SKM-1 (cell line): ENCODE measurements at regions not wholly inside any gene's neighbourhood (a gene's known extent, or its start where the extent isn't known, plus 50 kb on each side); places are given as distances from the start of the nearest gene placed in this dataset.

ENCODE experiments used
- DNase-seq: peaks from one replicate; lab custom pipeline; 2025; ENCODE audit not compliant: unreplicated experiment; lab: John Stamatoyannopoulos, UW

DNA sequence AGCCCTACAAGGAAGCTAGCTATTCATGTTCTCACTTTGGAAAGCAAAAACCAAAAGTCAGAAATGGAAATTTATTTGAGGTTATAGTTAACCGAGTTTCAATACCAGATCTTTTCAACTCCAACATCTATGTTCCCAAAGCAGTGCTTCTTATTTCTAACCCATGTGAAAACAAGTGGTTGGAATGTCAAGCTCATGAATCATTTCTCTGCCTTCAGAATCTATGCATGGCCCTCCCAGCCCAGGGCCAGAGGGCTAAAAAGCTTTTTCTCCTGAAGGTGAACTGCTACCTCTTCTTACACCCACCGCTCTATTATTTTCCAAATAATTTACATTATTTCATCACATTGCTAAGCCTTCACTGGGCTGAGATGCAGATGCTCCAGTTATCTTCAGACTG is 158.4 kb downstream of the SP3 start:
- no peak for DNase-seq

DNA sequence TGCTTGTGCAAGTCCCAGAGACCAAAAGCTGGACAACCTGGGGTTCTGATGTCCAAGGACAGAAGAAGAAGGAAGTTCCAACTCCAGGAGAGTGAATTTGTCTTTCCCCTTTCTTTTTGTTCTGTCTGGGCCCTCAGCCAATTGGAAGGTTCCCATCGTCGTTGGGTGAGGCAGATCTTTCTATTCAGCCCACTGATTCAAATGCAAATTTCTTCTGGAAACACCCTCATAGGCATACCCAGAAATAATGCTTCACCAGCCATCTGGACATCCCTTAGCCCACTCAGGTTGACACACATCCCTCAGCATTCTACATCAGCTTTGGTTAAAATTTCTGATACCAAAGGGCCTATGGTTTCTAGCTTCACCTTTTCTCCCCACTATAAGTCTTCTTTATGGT is 156.5 kb downstream of the SP3 start:
- no peak for DNase-seq

DNA sequence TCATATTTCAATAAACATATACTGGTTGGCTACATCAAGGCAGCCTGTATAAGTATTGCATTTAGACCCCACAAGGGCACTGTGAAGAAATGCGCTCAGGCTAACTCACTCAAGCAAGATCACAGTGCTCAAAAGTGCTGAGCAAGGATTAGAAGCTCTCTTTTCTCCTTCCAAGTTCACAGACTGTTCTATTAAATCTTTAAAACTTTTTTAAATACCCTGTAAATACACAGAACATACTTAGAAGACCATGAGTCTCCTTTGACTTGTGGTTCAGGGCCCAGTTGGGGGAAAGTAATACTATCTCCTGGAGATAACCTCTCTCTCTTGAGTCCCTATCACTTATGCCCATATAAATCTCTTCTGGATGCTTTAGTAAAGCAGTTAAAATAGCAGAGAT is 152.9 kb downstream of the SP3 start:
- DNase-seq = no peak

DNA sequence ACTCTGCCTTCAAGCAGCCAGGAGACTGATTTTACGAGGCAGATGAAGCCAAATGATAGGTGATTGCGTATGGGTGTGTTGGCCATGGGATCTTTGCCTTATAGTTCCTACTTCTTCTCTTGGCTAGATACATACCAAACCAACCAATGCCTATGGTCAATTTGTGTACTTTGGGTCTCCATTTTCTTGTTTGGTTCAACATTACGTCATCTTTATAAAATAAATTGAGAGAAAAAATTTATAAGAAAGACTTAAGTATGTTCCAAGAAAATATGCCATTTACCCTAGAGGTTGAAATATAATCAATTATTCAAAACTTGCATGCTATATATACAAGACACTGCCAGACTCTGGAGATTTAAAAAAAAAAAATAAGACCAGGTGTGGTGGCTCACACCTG is 150.9 kb downstream of the SP3 start:
- DNase-seq = no peak

DNA sequence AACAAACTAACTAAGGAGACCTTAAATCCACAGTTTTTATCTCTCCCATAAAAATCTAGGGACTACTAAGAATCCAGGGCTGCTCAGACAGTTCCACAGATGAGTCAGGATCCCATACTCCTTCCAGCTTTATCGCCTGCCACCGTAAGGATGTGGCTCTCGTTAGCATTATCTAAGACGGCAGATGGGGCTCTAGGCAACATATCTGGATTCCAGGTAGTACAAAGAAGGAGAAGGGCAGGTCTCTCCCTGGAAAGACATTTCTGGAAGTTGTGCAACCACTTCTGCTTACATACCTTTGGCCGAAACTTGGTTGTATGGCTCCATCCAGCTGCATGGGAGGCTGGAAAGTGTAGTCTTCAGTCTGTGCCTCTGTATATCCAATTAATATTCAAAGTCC is 149.4 kb downstream of the SP3 start:
- no peak for DNase-seq

DNA sequence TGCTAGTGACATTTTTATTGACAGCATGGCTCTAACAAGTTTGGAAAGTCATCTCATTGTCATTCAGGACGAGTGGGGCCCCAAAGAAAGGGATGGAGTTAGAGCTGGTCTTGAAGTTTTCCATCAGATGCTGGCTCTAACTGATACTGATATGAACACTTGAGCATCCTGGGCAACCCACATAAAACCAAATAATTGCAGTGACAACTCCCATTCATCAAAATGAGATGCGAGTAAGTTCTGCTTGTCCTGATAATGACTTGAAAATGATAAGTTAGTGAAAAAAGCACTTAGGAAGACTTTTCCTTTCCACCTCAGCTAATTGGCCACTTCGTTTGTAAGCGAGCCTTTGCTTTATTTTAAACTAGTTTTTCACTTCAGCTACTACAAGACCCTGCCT is 147.6 kb downstream of the SP3 start:
- no peak for DNase-seq

DNA sequence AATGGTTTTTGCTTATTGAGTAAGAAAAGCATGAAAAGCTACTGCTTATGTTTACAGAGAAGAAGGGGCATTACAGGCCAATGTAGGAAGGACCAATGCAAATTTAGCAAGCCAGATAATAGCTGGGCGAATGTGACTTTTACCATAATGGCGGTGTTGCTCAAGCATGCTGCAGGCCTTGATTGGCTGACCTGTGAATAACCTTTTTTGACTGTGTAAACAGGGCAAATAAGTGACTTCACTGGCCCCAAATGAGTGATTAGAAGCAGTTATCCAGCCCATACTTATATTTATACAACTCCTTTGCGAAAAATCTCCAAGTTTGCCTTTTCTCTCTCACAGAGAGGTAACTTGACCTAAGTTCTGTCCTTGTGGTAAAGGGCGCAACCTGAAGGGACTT is 146.9 kb downstream of the SP3 start:
- DNase-seq = no peak

DNA sequence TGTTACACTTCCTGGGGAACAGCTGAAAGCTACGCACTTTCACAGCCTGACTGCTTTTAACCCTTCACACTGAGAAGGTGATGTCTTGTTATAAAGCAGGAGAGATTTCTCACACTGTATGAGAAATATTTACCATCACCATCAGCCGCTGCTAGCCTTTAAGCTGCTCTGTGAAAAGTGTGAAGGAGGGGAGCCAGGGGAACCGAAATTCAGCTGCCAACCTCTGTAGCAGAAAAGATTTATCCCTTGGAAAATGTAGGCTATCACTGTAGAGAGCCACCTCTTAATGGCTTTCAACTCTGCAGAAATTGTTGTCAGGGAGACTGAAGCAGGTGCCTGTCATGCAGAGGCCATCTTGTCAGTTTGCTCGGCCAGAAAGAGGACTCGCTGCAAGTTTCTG is 145.3 kb downstream of the SP3 start:
- no peak for DNase-seq

DNA sequence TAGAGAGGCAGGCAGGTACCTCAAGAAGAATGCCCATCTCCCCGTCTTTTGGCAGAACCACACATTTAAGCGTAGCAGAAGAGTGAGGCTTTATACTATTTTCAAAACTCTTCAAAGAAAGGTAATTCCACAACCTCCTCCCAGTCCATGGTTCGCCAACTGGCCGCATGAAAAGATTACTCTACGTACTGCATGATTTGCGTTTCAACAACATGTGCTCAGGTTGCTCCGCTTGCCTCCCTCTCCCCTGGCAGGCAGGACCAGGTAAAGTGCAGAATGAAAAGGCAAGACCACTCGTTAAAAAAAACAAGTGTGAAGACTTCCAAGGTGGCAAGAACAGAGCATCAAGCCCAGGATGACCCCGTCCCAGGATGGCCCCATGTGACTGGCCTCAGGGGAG is 143.7 kb downstream of the SP3 start:
- DNase-seq = no peak

DNA sequence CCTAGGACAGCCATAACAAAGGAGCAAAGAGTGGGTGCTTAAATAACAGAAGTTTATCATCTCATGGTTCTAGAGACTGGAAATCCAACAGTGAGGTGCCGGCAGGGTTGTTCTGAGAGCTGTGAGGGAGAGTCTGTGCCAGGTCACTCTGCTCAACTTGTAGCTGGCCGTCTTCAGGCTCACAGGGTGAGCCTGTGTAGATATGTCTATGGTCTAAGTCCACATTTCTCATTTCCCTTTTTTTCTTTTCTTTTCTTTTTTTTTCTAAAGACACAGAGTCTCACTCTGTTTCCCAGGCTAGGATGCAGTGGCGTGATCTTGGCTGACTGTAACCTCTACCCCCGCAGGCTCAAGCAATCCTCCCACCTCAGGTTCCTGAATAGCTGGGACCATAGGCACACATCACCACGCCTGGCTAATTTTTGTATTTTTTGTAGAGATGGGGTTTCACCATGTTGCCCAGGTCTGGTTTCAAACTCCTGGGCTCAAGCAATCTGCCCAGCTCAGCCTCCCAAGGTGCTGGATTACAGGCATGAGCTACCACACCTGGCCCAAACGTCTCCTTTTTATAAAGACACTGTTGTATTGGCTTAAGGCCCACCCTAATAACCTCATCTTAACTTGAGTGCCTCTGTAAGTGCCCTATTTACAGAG is 142.2 kb downstream of the SP3 start:
- DNase-seq = no peak

DNA sequence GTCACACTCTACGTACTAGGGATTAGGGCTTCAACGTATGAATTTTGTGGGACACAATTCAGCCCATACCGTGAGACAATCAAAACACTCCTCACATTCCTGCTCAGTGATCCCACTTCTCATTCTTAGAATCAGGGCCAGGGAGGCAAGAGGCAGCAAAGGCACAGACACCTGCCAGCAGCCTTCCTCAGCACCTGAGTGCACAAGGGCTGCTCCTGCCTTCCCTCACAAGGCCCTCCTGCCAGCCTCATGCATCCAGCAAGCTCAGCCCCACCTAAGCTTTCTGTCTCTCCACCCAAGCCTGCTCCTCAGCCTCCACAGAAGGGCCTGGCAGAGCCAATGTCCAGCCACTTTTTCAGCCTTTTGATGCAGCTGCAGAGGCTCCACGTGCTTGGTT is 141.6 kb downstream of the SP3 start:
- DNase-seq = no peak

DNA sequence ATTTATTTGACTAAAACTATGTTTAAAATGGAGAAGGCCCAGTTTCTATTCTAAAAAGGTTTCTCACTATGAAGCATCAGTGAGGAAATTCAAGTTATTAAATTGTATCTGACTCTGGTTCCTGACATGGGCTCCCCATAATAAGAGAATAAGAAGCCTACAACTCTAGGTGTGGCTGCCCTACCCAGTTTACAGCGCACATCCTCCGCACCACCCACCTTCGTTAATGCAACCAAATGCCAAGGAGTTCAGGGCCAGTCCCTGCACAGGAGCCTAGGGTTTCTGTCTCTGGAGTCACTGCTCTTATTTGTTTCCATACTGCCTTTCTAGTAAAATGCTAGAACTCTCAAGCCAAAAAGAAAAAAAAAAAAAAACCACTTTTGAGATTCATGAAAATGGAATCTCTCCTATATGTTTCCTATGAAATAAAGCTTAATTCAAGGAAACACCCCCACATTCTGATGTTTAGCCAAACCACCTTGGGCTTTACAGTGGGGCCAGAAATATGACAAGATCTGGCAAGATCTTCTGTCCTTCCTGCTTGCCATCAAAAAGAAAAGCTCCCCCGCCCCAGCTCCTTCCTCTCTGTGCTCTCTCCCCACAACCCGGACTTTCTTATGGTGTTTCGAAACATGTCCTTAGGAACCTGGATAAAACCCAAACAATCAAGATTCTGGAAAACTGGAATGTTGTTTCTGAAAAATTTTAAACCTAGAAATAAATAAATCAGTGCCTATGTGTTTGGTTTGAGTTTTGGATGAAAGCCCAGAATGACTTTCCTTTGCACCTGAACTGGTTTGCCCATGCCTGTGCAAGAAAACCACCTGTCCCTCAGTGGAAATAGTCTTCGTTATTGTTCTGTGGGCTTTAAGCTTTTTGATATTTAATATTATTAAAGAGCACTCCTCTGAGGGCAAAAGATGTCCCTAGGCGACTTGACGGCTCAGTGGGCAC is 136.7 kb downstream of the SP3 start:
- no peak for DNase-seq

DNA sequence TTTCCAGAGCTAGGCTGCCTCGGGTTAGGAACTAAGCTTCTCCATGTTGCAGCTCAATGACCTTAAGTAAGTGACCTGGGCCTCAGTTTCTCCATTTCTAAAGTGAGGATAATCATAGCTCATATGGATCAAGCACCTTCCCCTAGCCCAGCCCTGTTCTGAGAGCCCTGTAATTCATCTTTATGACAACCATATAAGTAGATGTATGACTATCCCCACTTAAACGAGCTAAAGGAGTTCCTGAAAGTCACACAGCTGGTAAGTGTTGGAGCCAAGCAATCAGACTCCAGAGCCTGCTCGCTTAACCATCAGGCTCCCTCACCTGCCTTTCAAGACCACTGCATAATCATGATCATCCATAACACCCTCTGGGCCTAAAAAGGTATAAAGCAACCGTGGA is 135.4 kb downstream of the SP3 start:
- no peak for DNase-seq

DNA sequence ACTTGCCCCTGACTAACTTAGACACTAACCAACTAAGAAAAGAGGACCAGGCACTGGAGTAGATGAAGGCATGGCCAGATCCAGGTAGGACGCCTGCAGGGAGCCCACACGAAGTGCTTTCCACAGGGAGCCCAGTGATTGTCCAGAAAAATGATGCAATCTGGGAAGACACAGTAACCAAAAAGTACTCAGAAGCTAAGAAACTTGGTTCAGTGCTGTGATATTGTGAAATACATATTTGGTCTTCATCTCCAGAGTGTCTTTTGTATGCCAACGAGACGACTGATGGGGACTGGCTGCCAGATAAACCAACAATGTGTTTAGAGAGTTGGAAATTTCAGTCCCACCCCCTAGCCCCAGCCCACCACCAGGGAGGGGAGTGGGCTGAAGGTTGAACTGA is 135.0 kb downstream of the SP3 start:
- no peak for DNase-seq

DNA sequence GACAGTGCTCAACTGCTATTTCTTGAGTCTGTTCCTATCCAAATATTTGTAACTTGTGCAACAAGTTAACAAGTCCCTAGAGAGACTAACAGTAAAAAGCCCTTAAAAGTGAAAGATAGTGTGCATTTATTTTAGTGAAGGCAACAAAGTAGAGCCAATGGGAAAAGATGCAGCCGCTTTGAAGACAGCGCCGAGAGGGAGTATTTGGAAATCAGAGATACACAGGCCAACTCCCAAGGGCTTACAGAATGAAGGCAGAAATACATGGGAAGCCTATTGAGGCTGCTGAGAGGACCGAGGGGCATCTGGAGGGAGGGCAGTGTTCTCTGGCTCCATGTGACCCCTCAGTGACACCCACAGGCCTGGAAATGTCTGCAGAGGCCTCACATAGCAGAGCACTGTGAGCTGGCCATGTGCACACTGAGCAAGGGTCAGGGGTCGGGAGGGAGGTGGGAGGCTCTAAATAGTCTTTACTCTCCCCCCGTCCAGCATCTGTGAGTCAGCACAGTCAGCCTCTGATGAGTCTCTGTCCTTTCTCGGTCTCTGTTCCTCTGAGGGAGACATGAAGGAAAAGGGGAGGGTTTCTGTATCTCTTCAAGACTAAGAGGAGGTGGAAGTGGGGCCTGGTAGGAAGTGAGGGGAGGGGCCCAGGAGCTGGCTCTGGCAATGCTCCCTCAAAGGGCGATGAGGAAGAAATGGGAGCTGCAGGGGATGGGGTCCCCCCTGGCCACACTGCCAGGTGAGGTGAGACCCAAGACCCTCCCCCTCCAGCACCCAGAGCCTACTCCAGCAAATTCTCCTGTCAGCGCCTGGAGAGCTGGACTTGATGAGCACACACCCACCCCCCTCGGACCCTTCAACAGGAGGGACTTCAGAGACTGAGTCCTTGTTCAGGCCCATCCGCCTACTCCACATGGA is 133.6 kb downstream of the SP3 start:
- no peak for DNase-seq

DNA sequence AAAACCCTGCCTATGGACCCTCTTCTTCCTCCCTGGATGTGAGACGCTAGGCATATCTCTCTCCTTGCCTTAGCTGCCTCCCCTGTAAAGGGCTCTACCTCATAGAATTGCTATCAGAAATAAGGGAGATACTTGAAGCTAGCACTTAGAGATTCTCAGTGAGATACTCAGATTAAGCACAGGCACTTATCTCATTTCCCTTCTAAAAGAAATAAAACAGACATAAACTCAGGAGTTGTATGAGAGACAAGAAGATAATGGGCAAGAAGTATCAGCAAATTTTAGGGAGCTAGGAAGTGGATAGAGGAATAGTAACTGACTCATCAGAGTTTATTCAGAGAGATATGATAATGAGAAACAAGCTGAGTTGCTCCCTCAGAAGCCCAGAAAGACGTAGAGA is 131.0 kb downstream of the SP3 start:
- no peak for DNase-seq

DNA sequence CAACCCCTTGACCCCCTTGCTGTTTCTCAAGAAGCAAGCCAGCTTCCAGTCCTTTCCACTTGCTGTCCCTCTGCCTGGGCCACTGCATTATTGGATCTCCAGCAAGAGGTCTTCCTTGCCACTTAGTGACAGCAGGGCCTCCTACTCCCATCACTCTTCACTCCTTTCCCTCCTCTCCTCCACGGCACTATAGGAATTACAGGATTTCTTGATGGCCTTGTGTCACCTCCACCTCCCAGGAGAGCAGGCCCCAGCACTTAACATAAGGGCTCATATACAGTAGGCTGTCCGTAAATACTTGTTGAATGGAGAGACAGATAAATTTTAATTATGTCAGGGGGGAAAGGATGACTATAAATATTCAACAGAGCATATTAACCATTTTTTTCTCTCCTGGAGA is 129.4 kb downstream of the SP3 start:
- no peak for DNase-seq

DNA sequence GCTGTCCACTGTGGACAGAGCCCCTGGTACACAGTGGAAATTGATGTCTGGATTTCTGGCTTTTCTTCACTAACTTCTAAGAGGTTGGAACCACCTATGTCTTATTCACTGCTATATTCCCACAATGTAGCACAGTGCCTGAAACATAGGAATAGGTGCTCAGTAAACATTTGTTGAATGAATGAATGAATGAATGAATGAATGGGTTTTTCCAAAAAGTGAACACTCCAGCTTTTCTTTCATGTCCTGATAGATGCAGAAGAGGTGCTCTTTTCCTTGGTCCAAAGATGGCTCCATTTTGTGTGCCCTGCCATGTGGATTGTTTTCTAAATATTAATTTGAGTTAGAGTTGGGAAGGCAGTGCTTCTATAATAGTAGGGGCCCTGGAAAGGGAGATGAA is 124.1 kb downstream of the SP3 start:
- DNase-seq = no peak

DNA sequence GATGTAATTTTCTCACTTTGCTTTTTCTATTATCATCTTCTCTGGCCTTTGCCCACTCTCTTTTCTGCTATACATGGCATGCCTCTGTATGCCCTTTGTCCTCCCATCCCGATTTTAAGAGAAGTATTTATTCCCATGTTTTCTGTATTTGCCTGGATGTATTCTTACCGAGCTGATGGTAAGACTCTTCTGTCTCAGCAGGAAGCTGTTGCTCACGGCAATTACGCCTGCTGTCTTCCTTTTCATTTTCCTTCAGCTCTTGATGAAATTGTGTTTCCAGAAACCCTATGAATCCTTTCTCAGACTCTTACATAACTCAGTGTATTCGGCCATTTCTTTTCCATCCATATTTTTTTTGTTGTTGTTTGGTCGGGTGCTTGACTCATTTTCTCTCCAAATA is 121.6 kb downstream of the SP3 start:
- DNase-seq = no peak

DNA sequence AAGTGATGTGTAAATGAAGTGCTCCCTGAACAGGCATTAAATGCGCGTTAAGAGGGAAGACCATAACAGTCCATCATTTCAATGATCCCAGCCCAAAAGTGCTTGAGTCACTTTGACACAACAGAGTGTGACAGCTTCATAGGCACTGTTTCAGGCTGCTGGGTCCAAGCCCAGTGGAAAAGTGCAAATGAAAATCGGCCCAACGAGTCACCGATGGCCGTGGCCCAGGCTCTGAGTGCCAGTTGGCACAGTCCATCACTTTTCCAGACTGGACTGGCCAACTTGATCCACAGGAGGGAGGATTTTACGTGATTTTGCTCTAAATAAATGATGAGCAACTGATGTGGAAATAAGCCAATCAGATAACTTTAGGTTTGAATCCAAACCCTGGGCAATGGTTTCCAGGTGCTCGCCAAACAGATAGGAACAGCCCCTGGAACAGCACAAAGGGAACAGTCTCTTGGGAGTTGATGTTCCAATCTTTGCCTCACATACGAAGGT is 114.0 kb downstream of the SP3 start:
- DNase-seq = no peak

DNA sequence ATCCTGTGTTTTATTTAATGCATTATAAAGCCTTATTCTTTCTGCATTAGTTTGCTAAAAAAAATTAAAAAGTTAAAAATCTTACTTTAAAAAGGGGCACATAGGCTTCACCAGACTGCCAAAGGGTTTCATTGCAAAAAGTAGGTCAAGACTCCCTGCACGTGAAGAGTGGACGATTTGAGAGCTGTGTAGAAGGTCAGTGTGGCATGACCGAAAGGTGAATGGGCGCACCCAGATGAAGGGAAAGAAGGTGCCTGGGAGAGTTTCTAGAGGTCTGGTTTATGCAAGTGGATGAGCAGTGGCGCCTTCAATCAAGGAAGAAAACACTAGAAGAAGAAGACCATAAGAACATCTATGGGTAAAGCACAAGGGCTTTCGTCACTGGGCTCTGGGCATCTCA is 111.0 kb downstream of the SP3 start:
- DNase-seq = no peak
